DOHH2 (cell line): ENCODE measurements at regions not wholly inside any gene's neighbourhood (a gene's known extent, or its start where the extent isn't known, plus 50 kb on each side); places are given as distances from the start of the nearest gene placed in this dataset.

Experiments used
- EZH2phosphoT487 ChIP-seq: fragments of 200-600 bp; sonication (generic); IDR thresholded peaks from 2 replicates; pipeline ENCODE4 v1.6.1; 2017; ENCODE audit warnings: borderline replicate concordance, mild to moderate bottlenecking, antibody characterized with exemption, low read length, moderate library complexity, mixed read lengths
- TF ChIP-seq, protein P1 (sequence below): fragments of 200-600 bp; sonication (generic); IDR thresholded peaks from one replicate; pipeline ENCODE4 v1.5.1; 2014; ENCODE audit warnings: antibody characterized with exemption, mild to moderate bottlenecking, low read depth, low read length; ENCODE audit not compliant: poor library complexity, severe bottlenecking

DNA sequence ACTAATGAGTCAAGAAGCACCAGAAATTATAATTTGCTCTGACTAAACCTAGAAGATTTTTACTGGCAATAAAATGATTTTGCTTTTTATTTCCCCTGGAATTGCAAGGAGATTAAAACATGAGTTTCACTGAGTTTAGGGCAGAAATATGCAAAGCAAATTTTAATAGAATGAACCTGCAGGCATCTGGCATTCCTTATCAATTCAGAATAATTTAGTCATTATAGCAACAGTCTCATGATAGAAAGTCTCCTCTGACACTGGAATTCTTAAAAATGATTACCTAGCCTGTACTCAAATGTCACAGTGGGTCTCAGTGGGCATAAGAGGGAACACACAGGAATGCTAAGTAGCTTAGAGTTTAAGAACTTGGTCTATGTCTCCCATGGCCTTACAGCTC is 195.9 kb downstream of the TTC39B start:
- TF ChIP-seq, protein P1, sequence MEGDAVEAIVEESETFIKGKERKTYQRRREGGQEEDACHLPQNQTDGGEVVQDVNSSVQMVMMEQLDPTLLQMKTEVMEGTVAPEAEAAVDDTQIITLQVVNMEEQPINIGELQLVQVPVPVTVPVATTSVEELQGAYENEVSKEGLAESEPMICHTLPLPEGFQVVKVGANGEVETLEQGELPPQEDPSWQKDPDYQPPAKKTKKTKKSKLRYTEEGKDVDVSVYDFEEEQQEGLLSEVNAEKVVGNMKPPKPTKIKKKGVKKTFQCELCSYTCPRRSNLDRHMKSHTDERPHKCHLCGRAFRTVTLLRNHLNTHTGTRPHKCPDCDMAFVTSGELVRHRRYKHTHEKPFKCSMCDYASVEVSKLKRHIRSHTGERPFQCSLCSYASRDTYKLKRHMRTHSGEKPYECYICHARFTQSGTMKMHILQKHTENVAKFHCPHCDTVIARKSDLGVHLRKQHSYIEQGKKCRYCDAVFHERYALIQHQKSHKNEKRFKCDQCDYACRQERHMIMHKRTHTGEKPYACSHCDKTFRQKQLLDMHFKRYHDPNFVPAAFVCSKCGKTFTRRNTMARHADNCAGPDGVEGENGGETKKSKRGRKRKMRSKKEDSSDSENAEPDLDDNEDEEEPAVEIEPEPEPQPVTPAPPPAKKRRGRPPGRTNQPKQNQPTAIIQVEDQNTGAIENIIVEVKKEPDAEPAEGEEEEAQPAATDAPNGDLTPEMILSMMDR, result no peak
- TF ChIP-seq EZH2phosphoT487, result no peak
